ENCODE measurements at regions not wholly inside any gene's neighbourhood (a gene's known extent, or its start where the extent isn't known, plus 50 kb on each side); places are given as distances from the start of the nearest gene placed in this dataset.

GRCh38 chr7:81628951-81629350 is 140.9 kb downstream of the HGF start:
- BruUV-seq (replicated peaks) = no TSS peak
- FAIRE-seq = no peak
- CTCF ChIA-PET (ENCODE audit: low intra/inter-chr PET ratio, low total read pairs) = no interaction called here
- DNase-seq (ENCODE audit: low spot score) = no peak
- no peak for TF ChIP-seq SOX6 (IDR thresholded peaks at IDR 0.05)
- no peak for TF ChIP-seq SOX6 (CRISPR knock-in tag; IDR thresholded peaks at IDR 0.05)
- TF ChIP-seq, protein P1, sequence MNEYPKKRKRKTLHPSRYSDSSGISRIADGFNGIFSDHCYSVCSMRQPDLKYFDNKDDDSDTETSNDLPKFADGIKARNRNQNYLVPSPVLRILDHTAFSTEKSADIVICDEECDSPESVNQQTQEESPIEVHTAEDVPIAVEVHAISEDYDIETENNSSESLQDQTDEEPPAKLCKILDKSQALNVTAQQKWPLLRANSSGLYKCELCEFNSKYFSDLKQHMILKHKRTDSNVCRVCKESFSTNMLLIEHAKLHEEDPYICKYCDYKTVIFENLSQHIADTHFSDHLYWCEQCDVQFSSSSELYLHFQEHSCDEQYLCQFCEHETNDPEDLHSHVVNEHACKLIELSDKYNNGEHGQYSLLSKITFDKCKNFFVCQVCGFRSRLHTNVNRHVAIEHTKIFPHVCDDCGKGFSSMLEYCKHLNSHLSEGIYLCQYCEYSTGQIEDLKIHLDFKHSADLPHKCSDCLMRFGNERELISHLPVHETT (CRISPR knock-in tag; conservative IDR thresholded peaks at IDR 0.05) = no peak
- TF ChIP-seq HMGA1 (CRISPR knock-in tag; conservative IDR thresholded peaks at IDR 0.05) = no peak
- no peaks in the 10 kb centered on the region for H3K9me3 ChIP-seq (ENCODE audit: low read length)
- no peaks in the 10 kb centered on the region for H3K36me3 ChIP-seq (replicated peaks in 1 of 2; ENCODE audit: control insufficient read depth in 1 of 2, insufficient read depth in 2 of 2, low read length in 2 of 2)
- peaks cover 11% of the 10 kb centered on the region for H3K4me1 ChIP-seq (ENCODE audit: insufficient read depth, low read length)
- H3K79me2 ChIP-seq (ENCODE audit: insufficient read depth, low read length) = no peaks in the 10 kb centered on the region
- H2AFZ ChIP-seq (ENCODE audit: low read length) = no peak overlapping the region
- no peak for ATAC-seq
- intact Hi-C loops (cut with micrococcal nuclease; ENCODE audit: unreplicated experiment) (no loop called here), in situ Hi-C loops (cut with HindIII; ENCODE audit: extremely low pct_ligation_motif_present, low pct_unique_long_range_greater_than_20kb) (no loop called here)
- no peaks in the 10 kb centered on the region for H4K20me1 ChIP-seq (ENCODE audit: insufficient read depth, low read length)
- no peak overlapping the region for H3K27ac ChIP-seq (ENCODE audit: extremely low read length, insufficient read depth, low read length)
- no peaks in the 10 kb centered on the region for H3K27me3 ChIP-seq (ENCODE audit: control insufficient read depth in 1 of 2, insufficient read depth in 2 of 2, low read length in 2 of 2)
- no peak overlapping the region for H3K4me2 ChIP-seq (ENCODE audit: low read depth, low read length)
- POLR2A ChIA-PET = no interaction called here
- no peak overlapping the region for H3K9ac ChIP-seq (ENCODE audit: insufficient read depth, low read depth, low read length)
- H3K4me3 ChIP-seq (replicated peaks in 1 of 3; ENCODE audit: insufficient read depth in 1 of 3, low read depth in 2 of 3, low read length in 3 of 3) = no peak overlapping the region

- POLR2A ChIA-PET = no interaction called here
- no peak overlapping the region for H3K27ac ChIP-seq (ENCODE audit: extremely low read length, insufficient read depth, low read length)
Measured at GRCh38 chr7:81627536-81628287, 142.1 kb downstream of the HGF start.

More at GRCh38 chr7:81627536-81628287, 142.1 kb downstream of the HGF start:
- ATAC-seq (no peak), FAIRE-seq (no peak), DNase-seq (ENCODE audit: low spot score) (no peak)
- H3K36me3 ChIP-seq (replicated peaks in 1 of 2; ENCODE audit: control insufficient read depth in 1 of 2, insufficient read depth in 2 of 2, low read length in 2 of 2) = no peaks in the 10 kb centered on the region
- H3K79me2 ChIP-seq (ENCODE audit: insufficient read depth, low read length) = no peaks in the 10 kb centered on the region
- in situ Hi-C loops (cut with HindIII; ENCODE audit: extremely low pct_ligation_motif_present, low pct_unique_long_range_greater_than_20kb) (no loop called here), intact Hi-C loops (cut with micrococcal nuclease; ENCODE audit: unreplicated experiment) (no loop called here)
- no peak overlapping the region for H3K9ac ChIP-seq (ENCODE audit: insufficient read depth, low read depth, low read length)
- CTCF ChIA-PET (ENCODE audit: low intra/inter-chr PET ratio, low total read pairs) = no interaction called here
- H3K4me3 ChIP-seq (replicated peaks in 1 of 3; ENCODE audit: insufficient read depth in 1 of 3, low read depth in 2 of 3, low read length in 3 of 3) = no peak overlapping the region
- peaks cover 18% of the 10 kb centered on the region for H3K4me1 ChIP-seq (ENCODE audit: insufficient read depth, low read length)
- H4K20me1 ChIP-seq (ENCODE audit: insufficient read depth, low read length) = no peaks in the 10 kb centered on the region
- H3K27me3 ChIP-seq (ENCODE audit: control insufficient read depth in 1 of 2, insufficient read depth in 2 of 2, low read length in 2 of 2) = no peaks in the 10 kb centered on the region
- no TSS peak for BruUV-seq (replicated peaks)
- no peak overlapping the region for H3K4me2 ChIP-seq (ENCODE audit: low read depth, low read length)
- TF ChIP-seq NPAS2 (CRISPR knock-in tag; IDR thresholded peaks at IDR 0.05; ENCODE audit: borderline replicate concordance) = no peak
- peak; percentile 61 for TF ChIP-seq ATF7 (IDR thresholded peaks at IDR 0.05)
- TF ChIP-seq ATF7 (CRISPR knock-in tag; IDR thresholded peaks at IDR 0.05) = no peak
- H3K9me3 ChIP-seq (ENCODE audit: low read length) = no peaks in the 10 kb centered on the region
- no peak overlapping the region for H2AFZ ChIP-seq (ENCODE audit: low read length)
- 40% methylated on average over 6 of the region's 6 CpGs for whole genome bisulfite sequencing (ENCODE audit: low lambda C conversion rate)

Measured in HepG2 (cell line).